Prostate gland (tissue), 2 donors: ENCODE measurements at regions not wholly inside any gene's neighbourhood (a gene's known extent, or its start where the extent isn't known, plus 50 kb on each side); places are given as distances from the start of the nearest gene placed in this dataset.

Source experiments
- DNase-seq: peaks from one replicate; pipeline ENCODE4 v3.0.0-alpha.2; 2019; ENCODE audit warnings: low spot score
- H3K27ac ChIP-seq, 2 donors: fragments of 200-600 bp; sonication (generic); 2 replicates each; pipeline ENCODE4 v1.5.1; 2017 to 2019
- H3K27me3 ChIP-seq: fragments of 200-600 bp; sonication (generic); replicated peaks from 2 replicates; pipeline ENCODE4 v1.5.1; 2019; ENCODE audit not compliant: insufficient read depth
- H3K36me3 ChIP-seq, 2 donors: fragments of 200-600 bp; sonication (generic); 1 replicate in 1 of 2; 2 replicates in 1 of 2; pipeline versions ENCODE4 v1.5.1 to v1.8.1; 2017 to 2019
- H3K4me1 ChIP-seq: fragments of 200-600 bp; sonication (generic); replicated peaks from 2 replicates; pipeline ENCODE4 v1.5.1; 2019
- H3K4me3 ChIP-seq, 2 donors: fragments of 200-600 bp; sonication (generic); 2 replicates each; pipeline ENCODE4 v1.5.1; 2017 to 2019
- H3K9me3 ChIP-seq: fragments of 200-600 bp; sonication (generic); 2 replicates; pipeline ENCODE4 v1.5.1; 2017
- CTCF ChIP-seq, 4 experiments: fragments of 200-600 bp in 2 of 4; fragments of 450-650 bp in 2 of 4; sonication (generic) in 2 of 4; IDR thresholded peaks; 1 replicate in 3 of 4; 2 replicates in 1 of 4; pipeline ENCODE4 v1.5.1; 2016 to 2019; ENCODE audit warnings: antibody characterized with exemption in 4 of 4, mild to moderate bottlenecking in 2 of 4, moderate library complexity in 2 of 4
- POLR2A ChIP-seq: fragments of 450-650 bp; IDR thresholded peaks from one replicate; pipeline ENCODE4 v1.6.1; 2016; ENCODE audit warnings: antibody characterized with exemption, mild to moderate bottlenecking
- POLR2AphosphoS5 ChIP-seq: sonication (generic); formaldehyde crosslinking; IDR thresholded peaks from one replicate; pipeline ENCODE4 v1.6.1; 2017; ENCODE audit warnings: antibody characterized with exemption
- WGBS: methylation state at CpG from one replicate; pipeline ENCODE4 v1.1.5; 2018; 5-methylcytosine and 5-hydroxymethylcytosine counted together
- intact Hi-C: fragments of 100-400 bp; cut with DNase I; formaldehyde crosslinking; loops from one replicate; pipeline ENCODE4 v1.14.2; 2022

GRCh38 chr6:105981002-105981887 is 104.9 kb upstream of the PRDM1 start:
- Histone ChIP-seq H3K27ac (no peak overlapping the region), H3K4me3 (peak overlapping the region in 1 of 2 donors; percentile 5), H3K36me3 (no peaks in the 10 kb centered on the region), H3K9me3 (no peaks in the 10 kb centered on the region), H3K4me1 (no peaks in the 10 kb centered on the region), H3K27me3 (no peaks in the 10 kb centered on the region)
- TF ChIP-seq CTCF (IDR thresholded peaks at IDR 0.05) = no peak
- no peak for TF ChIP-seq POLR2AphosphoS5
- no peak for TF ChIP-seq POLR2A
- DNase-seq = no peak
- intact Hi-C loops = no loop called here
- 18% methylated on average over 62 of the region's 62 CpGs for WGBS

- no peak overlapping the region for H3K27ac ChIP-seq
- H3K36me3 ChIP-seq = no peaks in the 10 kb centered on the region
- no peak for TF ChIP-seq POLR2AphosphoS5
- TF ChIP-seq POLR2A = no peak
- no peak for TF ChIP-seq CTCF (IDR thresholded peaks at IDR 0.05)
- no peak overlapping the region for H3K4me3 ChIP-seq
- intact Hi-C loops = no loop called here
- H3K9me3 ChIP-seq = no peaks in the 10 kb centered on the region
- no peaks in the 10 kb centered on the region for H3K27me3 ChIP-seq
- WGBS = 98% methylated on average over 2 of the region's 2 CpGs
- no peaks in the 10 kb centered on the region for H3K4me1 ChIP-seq
- no peak for DNase-seq
Observed at GRCh38 chr6:105978974-105979373, 107.2 kb upstream of the PRDM1 start.

GRCh38 chr6:105977934-105978504 is 108.1 kb upstream of the PRDM1 start:
- TF ChIP-seq CTCF (IDR thresholded peaks at IDR 0.05) (no peak), POLR2A (no peak), POLR2AphosphoS5 (no peak)
- no peaks in the 10 kb centered on the region for H3K27me3 ChIP-seq
- H3K4me3 ChIP-seq = no peak overlapping the region
- H3K27ac ChIP-seq = no peak overlapping the region
- 98% methylated on average over 4 of the region's 4 CpGs for WGBS
- intact Hi-C loops = no loop called here
- no peaks in the 10 kb centered on the region for H3K36me3 ChIP-seq
- H3K9me3 ChIP-seq = no peaks in the 10 kb centered on the region
- DNase-seq = no peak
- H3K4me1 ChIP-seq = no peaks in the 10 kb centered on the region

- Histone ChIP-seq H3K4me3 (no peak overlapping the region), H3K36me3 (no peaks in the 10 kb centered on the region), H3K4me1 (no peaks in the 10 kb centered on the region), H3K9me3 (no peaks in the 10 kb centered on the region), H3K27me3 (no peaks in the 10 kb centered on the region), H3K27ac (no peak overlapping the region)
- WGBS = 66% methylated on average over 2 of the region's 2 CpGs
- intact Hi-C loops = no loop called here
- no peak for DNase-seq
- TF ChIP-seq POLR2A = no peak
- TF ChIP-seq CTCF (IDR thresholded peaks at IDR 0.05) = no peak
- no peak for TF ChIP-seq POLR2AphosphoS5
Observed at GRCh38 chr6:105974986-105975385, 111.2 kb upstream of the PRDM1 start.

GRCh38 chr6:105972440-105972839 is 113.7 kb upstream of the PRDM1 start:
- intact Hi-C loops = no loop called here
- WGBS = 100% methylated on average over 1 of the region's 1 CpG
- TF ChIP-seq POLR2AphosphoS5 (no peak), CTCF (IDR thresholded peaks at IDR 0.05) (no peak), POLR2A (no peak)

More at GRCh38 chr6:105972440-105972839, 113.7 kb upstream of the PRDM1 start:
- H3K27me3 ChIP-seq = no peaks in the 10 kb centered on the region
- H3K9me3 ChIP-seq = no peaks in the 10 kb centered on the region
- H3K36me3 ChIP-seq = no peaks in the 10 kb centered on the region
- H3K4me1 ChIP-seq = no peaks in the 10 kb centered on the region
- no peak overlapping the region for H3K27ac ChIP-seq
- no peak for DNase-seq
- H3K4me3 ChIP-seq = no peak overlapping the region
